HG03378 (cell line): ENCODE measurements at regions not wholly inside any gene's neighbourhood (a gene's known extent, or its start where the extent isn't known, plus 50 kb on each side); places are given as distances from the start of the nearest gene placed in this dataset.
A peak's percentile ranks its signal among the peaks of the same experiment; 100 is the strongest.

ENCODE experiments used
- ATAC-seq: cut with Tn5 transposase; IDR thresholded peaks from one replicate; pipeline ENCODE4 v1.9.1; 2021; ENCODE audit warnings: mild to moderate bottlenecking, moderate library complexity; ENCODE audit not compliant: unreplicated experiment

- no peak for ATAC-seq
These were observed 292.1 kb upstream of the RGS18 start for GRCh38 chr1:191866155-191866554.

GRCh38 chr1:191869790-191870312, 288.4 kb upstream of the RGS18 start:
- no peak for ATAC-seq

GRCh38 chr1:191870490-191870889, 287.8 kb upstream of the RGS18 start:
- ATAC-seq, result peak; percentile 47

- ATAC-seq, result no peak
These were observed 282.3 kb upstream of the RGS18 start for GRCh38 chr1:191875994-191876393.

GRCh38 chr1:191876631-191877030, 281.6 kb upstream of the RGS18 start:
- ATAC-seq, result no peak

- no peak for ATAC-seq
These were observed 275.4 kb upstream of the RGS18 start for GRCh38 chr1:191882870-191883269.

GRCh38 chr1:191886977-191887376, 271.3 kb upstream of the RGS18 start:
- ATAC-seq, result no peak

GRCh38 chr1:191888996-191889622, 269.2 kb upstream of the RGS18 start:
- ATAC-seq, result no peak

- ATAC-seq, result no peak
These were observed 268.6 kb upstream of the RGS18 start for GRCh38 chr1:191889623-191890003.

GRCh38 chr1:191890433-191891088, 267.7 kb upstream of the RGS18 start:
- no peak for ATAC-seq

GRCh38 chr1:191892716-191893115, 265.5 kb upstream of the RGS18 start:
- no peak for ATAC-seq

GRCh38 chr1:191895049-191895448, 263.2 kb upstream of the RGS18 start:
- ATAC-seq, result no peak

- no peak for ATAC-seq
These were observed 262.7 kb upstream of the RGS18 start for GRCh38 chr1:191895462-191896058.

- ATAC-seq, result no peak
These were observed 261.1 kb upstream of the RGS18 start for GRCh38 chr1:191897134-191897533.

GRCh38 chr1:191901651-191902050, 256.6 kb upstream of the RGS18 start:
- no peak for ATAC-seq

- no peak for ATAC-seq
These were observed 253.3 kb upstream of the RGS18 start for GRCh38 chr1:191904991-191905390.

- no peak for ATAC-seq
These were observed 252.5 kb upstream of the RGS18 start for GRCh38 chr1:191905781-191906180.

- ATAC-seq, result no peak
These were observed 251.1 kb upstream of the RGS18 start for GRCh38 chr1:191907121-191907520.

GRCh38 chr1:191910245-191910644, 248.0 kb upstream of the RGS18 start:
- ATAC-seq, result no peak

GRCh38 chr1:191912517-191912916, 245.7 kb upstream of the RGS18 start:
- peak; percentile 48 for ATAC-seq

- ATAC-seq, result no peak
These were observed 244.8 kb upstream of the RGS18 start for GRCh38 chr1:191913260-191913977.

GRCh38 chr1:191929383-191929782, 228.9 kb upstream of the RGS18 start:
- no peak for ATAC-seq
